DOHH2 (cell line): ENCODE measurements at regions not wholly inside any gene's neighbourhood (a gene's known extent, or its start where the extent isn't known, plus 50 kb on each side); places are given as distances from the start of the nearest gene placed in this dataset.

Source experiments
- CTCF ChIP-seq: fragments of 200-600 bp; sonication (generic); IDR thresholded peaks from one replicate; pipeline ENCODE4 v1.5.1; 2014; ENCODE audit warnings: antibody characterized with exemption, mild to moderate bottlenecking, low read depth, low read length; ENCODE audit not compliant: poor library complexity, severe bottlenecking
- EZH2phosphoT487 ChIP-seq: fragments of 200-600 bp; sonication (generic); IDR thresholded peaks from 2 replicates; pipeline ENCODE4 v1.6.1; 2017; ENCODE audit warnings: borderline replicate concordance, mild to moderate bottlenecking, antibody characterized with exemption, low read length, moderate library complexity, mixed read lengths

- TF ChIP-seq CTCF (no peak), EZH2phosphoT487 (no peak)
These were observed 152.9 kb upstream of the MEIS1 start for GRCh38 chr2:66281980-66282379.
